AG10803 (cell line): ENCODE measurements at regions not wholly inside any gene's neighbourhood (a gene's known extent, or its start where the extent isn't known, plus 50 kb on each side); places are given as distances from the start of the nearest gene placed in this dataset.
"Not testable (repeated sequence)": the region's sequence is repeated elsewhere in the genome, so short reads cannot be mapped to it uniquely, and the experiment has no call there.

ENCODE experiments used
- DNase-seq: peaks from one replicate; pipeline ENCODE4 v3.0.0; 2010; ENCODE audit warnings: low read depth
- H3K4me3 ChIP-seq: 2 replicates; pipeline ENCODE4 v1.5.1; 2011; ENCODE audit warnings: mild to moderate bottlenecking, low read length, control low read depth
- CTCF ChIP-seq: conservative IDR thresholded peaks from 2 replicates; pipeline ENCODE4 v1.5.1; 2011; ENCODE audit warnings: mild to moderate bottlenecking, low read length, control low read depth, inconsistent platforms

- H3K4me3 ChIP-seq, result no peak overlapping the region
- no peak for DNase-seq
Observed at GRCh38 chr5:92939428-92939827, 641.6 kb downstream of the NR2F1-AS1 start.

GRCh38 chr5:92937396-92937795 is 643.6 kb downstream of the NR2F1-AS1 start:
- not testable (repeated sequence) for H3K4me3 ChIP-seq, DNase-seq

More at GRCh38 chr5:92939428-92939827, 641.6 kb downstream of the NR2F1-AS1 start:
- TF ChIP-seq CTCF, result no peak

GRCh38 chr5:92930057-92930456 is 651.0 kb downstream of the NR2F1-AS1 start:
- TF ChIP-seq CTCF, result no peak
- no peak overlapping the region for H3K4me3 ChIP-seq
- DNase-seq, result no peak

- H3K4me3 ChIP-seq, result no peak overlapping the region
- no peak for TF ChIP-seq CTCF
- no peak for DNase-seq
Observed at GRCh38 chr5:92927291-92927778, 653.7 kb downstream of the NR2F1-AS1 start.

GRCh38 chr5:92923885-92924284 is 657.1 kb downstream of the NR2F1-AS1 start:
- DNase-seq, result no peak
- no peak overlapping the region for H3K4me3 ChIP-seq
- no peak for TF ChIP-seq CTCF

GRCh38 chr5:92922231-92922967 is 658.6 kb downstream of the NR2F1-AS1 start:
- TF ChIP-seq CTCF, result no peak
- no peak overlapping the region for H3K4me3 ChIP-seq
- DNase-seq, result no peak

GRCh38 chr5:92917044-92917443 is 664.0 kb downstream of the NR2F1-AS1 start:
- TF ChIP-seq CTCF, result no peak
- DNase-seq, result peak; percentile 3
- H3K4me3 ChIP-seq, result no peak overlapping the region

GRCh38 chr5:92916036-92916435 is 665.0 kb downstream of the NR2F1-AS1 start:
- DNase-seq, result peak; percentile 39
- H3K4me3 ChIP-seq, result no peak overlapping the region
- peak; percentile 56 for TF ChIP-seq CTCF
